ENCODE measurements at regions not wholly inside any gene's neighbourhood (a gene's known extent, or its start where the extent isn't known, plus 50 kb on each side); places are given as distances from the start of the nearest gene placed in this dataset.

DNA sequence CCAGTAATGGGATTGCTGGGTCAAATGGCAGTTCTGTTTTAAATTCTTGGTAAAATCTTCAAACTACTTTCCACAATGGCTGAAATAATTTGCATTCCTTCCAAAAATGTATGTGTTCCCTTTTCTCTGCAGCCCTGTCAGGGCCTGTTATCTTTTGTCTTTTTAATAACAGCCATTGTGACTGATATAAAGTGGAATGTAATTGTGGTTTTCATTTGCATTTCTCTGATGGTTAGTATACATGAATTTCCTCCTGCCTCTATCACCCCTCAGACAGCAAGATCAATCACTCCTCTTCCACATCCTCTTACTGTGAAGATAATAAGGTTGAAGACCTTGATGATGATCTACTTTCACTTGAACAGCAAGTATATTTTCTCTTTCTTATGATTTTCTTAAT lies 304.8 kb upstream of the FSIP2 start:
- TF ChIP-seq POLR2A (IDR thresholded peaks at IDR 0.05) (no peak), POLR2AphosphoS5 (IDR thresholded peaks at IDR 0.05; ENCODE audit: insufficient read depth in 1 of 2, low read depth in 1 of 2) (no peak)
- TF ChIP-seq, protein P1, sequence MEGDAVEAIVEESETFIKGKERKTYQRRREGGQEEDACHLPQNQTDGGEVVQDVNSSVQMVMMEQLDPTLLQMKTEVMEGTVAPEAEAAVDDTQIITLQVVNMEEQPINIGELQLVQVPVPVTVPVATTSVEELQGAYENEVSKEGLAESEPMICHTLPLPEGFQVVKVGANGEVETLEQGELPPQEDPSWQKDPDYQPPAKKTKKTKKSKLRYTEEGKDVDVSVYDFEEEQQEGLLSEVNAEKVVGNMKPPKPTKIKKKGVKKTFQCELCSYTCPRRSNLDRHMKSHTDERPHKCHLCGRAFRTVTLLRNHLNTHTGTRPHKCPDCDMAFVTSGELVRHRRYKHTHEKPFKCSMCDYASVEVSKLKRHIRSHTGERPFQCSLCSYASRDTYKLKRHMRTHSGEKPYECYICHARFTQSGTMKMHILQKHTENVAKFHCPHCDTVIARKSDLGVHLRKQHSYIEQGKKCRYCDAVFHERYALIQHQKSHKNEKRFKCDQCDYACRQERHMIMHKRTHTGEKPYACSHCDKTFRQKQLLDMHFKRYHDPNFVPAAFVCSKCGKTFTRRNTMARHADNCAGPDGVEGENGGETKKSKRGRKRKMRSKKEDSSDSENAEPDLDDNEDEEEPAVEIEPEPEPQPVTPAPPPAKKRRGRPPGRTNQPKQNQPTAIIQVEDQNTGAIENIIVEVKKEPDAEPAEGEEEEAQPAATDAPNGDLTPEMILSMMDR (IDR thresholded peaks at IDR 0.05) = no peak

Data from vagina (tissue), 2 donors.